Cardiac fibroblast (primary cell): ENCODE measurements at regions not wholly inside any gene's neighbourhood (a gene's known extent, or its start where the extent isn't known, plus 50 kb on each side); places are given as distances from the start of the nearest gene placed in this dataset.

Source experiments
- DNase-seq, 2 donors: peaks; one replicate each; pipeline versions ENCODE4 v3.0.0 to v3.0.0-alpha.2; 2010; ENCODE audit warnings: low read depth in 2 of 2
- H3K4me3 ChIP-seq, 2 donors: replicated peaks in 1 of 2; 1 replicate in 1 of 2; 2 replicates in 1 of 2; pipeline ENCODE4 v1.5.1; 2011; ENCODE audit warnings: low read depth in 2 of 2, low read length in 2 of 2, mild to moderate bottlenecking in 2 of 2, moderate library complexity in 1 of 2
- CTCF ChIP-seq: IDR thresholded peaks from one replicate; pipeline ENCODE4 v1.5.1; 2011; ENCODE audit warnings: low read depth, mild to moderate bottlenecking, low read length, inconsistent platforms

- TF ChIP-seq CTCF = no peak
- H3K4me3 ChIP-seq = no peak overlapping the region
- DNase-seq = no peak
Measured at GRCh38 chr12:14315501-14315900, 50.0 kb upstream of the ATF7IP start.
